SK-N-SH (cell line): ENCODE measurements at regions not wholly inside any gene's neighbourhood (a gene's known extent, or its start where the extent isn't known, plus 50 kb on each side); places are given as distances from the start of the nearest gene placed in this dataset.

ENCODE experiments used
- CTCF ChIA-PET: fragments of 300-600, 350-600 bp; formaldehyde crosslinking; extraction: SDS; loops from one replicate; lab custom pipeline; 2021; lab: Yijun Ruan, JAX
- POLR2A ChIA-PET: fragments of 350-600 bp; sonication (Branson Sonifier 250); formaldehyde crosslinking; extraction: SDS; loops from one replicate; lab custom pipeline; 2020; ENCODE audit warnings: antibody characterized with exemption, inconsistent platforms; lab: Yijun Ruan, JAX
- DNase-seq: peaks from one replicate; pipeline ENCODE4 v3.0.0; 2012
- H2AFZ ChIP-seq: fragments of 200-600 bp; sonication (generic); 2 replicates; pipeline ENCODE4 v1.8.1; 2016; ENCODE audit warnings: antibody characterized with exemption, mild to moderate bottlenecking, low read depth
- H3F3A ChIP-seq: fragments of 200-600 bp; sonication (generic); replicated peaks from 2 replicates; pipeline ENCODE3; 2016; ENCODE audit warnings: antibody characterized with exemption, mild to moderate bottlenecking; ENCODE audit not compliant: insufficient read depth
- H3K27ac ChIP-seq, 2 experiments: fragments of 200-500 bp in 1 of 2; fragments of 200-600 bp in 1 of 2; sonication (Bioruptor generic) in 1 of 2; sonication (generic), shearing (Covaris generic) in 1 of 2; 2 replicates each; pipeline versions ENCODE4 v1.5.1 to v1.6.1; 2014 to 2016; ENCODE audit warnings: low read depth in 2 of 2, inconsistent platforms in 1 of 2, low read length in 1 of 2, mild to moderate bottlenecking in 1 of 2, mixed read lengths in 1 of 2
- H3K27me3 ChIP-seq: fragments of 200-600 bp; sonication (generic), shearing (Covaris generic); 2 replicates; pipeline ENCODE4 v1.6.1; 2016; ENCODE audit warnings: mixed run types; ENCODE audit not compliant: insufficient read depth
- H3K36me3 ChIP-seq, 2 experiments: fragments of 200-500 bp in 1 of 2; fragments of 200-600 bp in 1 of 2; sonication (Bioruptor generic) in 1 of 2; sonication (generic) in 1 of 2; replicated peaks in 1 of 2; 2 replicates each; pipeline versions ENCODE3 to v1.5.1; 2014 to 2016; ENCODE audit warnings: low read length in 1 of 2, mild to moderate bottlenecking in 1 of 2; ENCODE audit not compliant: insufficient read depth in 2 of 2, control insufficient read depth in 1 of 2
- H3K4me1 ChIP-seq, 2 experiments: fragments of 200-500 bp in 1 of 2; fragments of 200-600 bp in 1 of 2; sonication (Bioruptor generic) in 1 of 2; sonication (generic), shearing (Covaris generic) in 1 of 2; 2 replicates each; pipeline versions ENCODE4 v1.5.1 to v1.6.1; 2014 to 2016; ENCODE audit warnings: low read depth in 1 of 2, low read length in 1 of 2, mixed run types in 1 of 2; ENCODE audit not compliant: insufficient read depth in 2 of 2, control insufficient read depth in 1 of 2
- H3K4me2 ChIP-seq: fragments of 200-600 bp; sonication (generic), shearing (Covaris generic); 2 replicates; pipeline ENCODE4 v1.6.1; 2017; ENCODE audit warnings: mixed run types
- H3K4me3 ChIP-seq, 2 experiments: fragments of 200-500 bp in 1 of 2; fragments of 200-600 bp in 1 of 2; sonication (Bioruptor generic) in 1 of 2; sonication (generic), shearing (Covaris generic) in 1 of 2; 2 replicates each; pipeline versions ENCODE4 v1.5.1 to v1.8.1; 2014 to 2016; ENCODE audit warnings: low read depth in 2 of 2, inconsistent platforms in 1 of 2, low read length in 1 of 2, mild to moderate bottlenecking in 1 of 2, mixed read lengths in 1 of 2, moderate library complexity in 1 of 2
- H3K79me2 ChIP-seq: fragments of 200-600 bp; sonication (generic); 2 replicates; pipeline ENCODE4 v1.8.1; 2017; ENCODE audit warnings: mild to moderate bottlenecking; ENCODE audit not compliant: insufficient read depth
- H3K9ac ChIP-seq: fragments of 200-600 bp; sonication (generic); 2 replicates; pipeline ENCODE4 v1.6.1; 2017; ENCODE audit warnings: mixed run types
- H3K9me2 ChIP-seq: fragments of 200-600 bp; sonication (generic); 2 replicates; pipeline ENCODE4 v1.6.1; 2017; ENCODE audit warnings: mixed run types
- H3K9me3 ChIP-seq: fragments of 200-600 bp; sonication (generic); 2 replicates; pipeline ENCODE4 v1.6.1; 2017; ENCODE audit warnings: mixed run types, mild to moderate bottlenecking, moderate library complexity
- H4K20me1 ChIP-seq: fragments of 200-600 bp; sonication (generic); 2 replicates; pipeline ENCODE4 v1.6.1; 2017; ENCODE audit warnings: mild to moderate bottlenecking, mixed run types; ENCODE audit not compliant: insufficient read depth
- CHD2 ChIP-seq: fragments of 150-350 bp; IDR thresholded peaks from 2 replicates; pipeline ENCODE4 v1.6.1; 2018; ENCODE audit warnings: low read length; ENCODE audit not compliant: partially characterized antibody
- EZH2phosphoT487 ChIP-seq: fragments of 200-600 bp; sonication (generic); IDR thresholded peaks from 2 replicates; pipeline ENCODE4 v1.6.1; 2017; ENCODE audit warnings: low read depth, mixed run types, mild to moderate bottlenecking, antibody characterized with exemption, moderate library complexity, borderline replicate concordance
- FOSL2 ChIP-seq: IDR thresholded peaks from 2 replicates; pipeline ENCODE4 v1.4.0; 2012; ENCODE audit warnings: low read depth, mild to moderate bottlenecking, moderate library complexity, borderline replicate concordance
- FOXJ3 ChIP-seq: sonication (generic); formaldehyde crosslinking; IDR thresholded peaks from 2 replicates; pipeline ENCODE4 v1.5.1; 2020; ENCODE audit warnings: mild to moderate bottlenecking, missing genetic modification reagents
- FOXM1 ChIP-seq: IDR thresholded peaks from 2 replicates; pipeline ENCODE4 v1.4.0; 2012; ENCODE audit warnings: low read depth, mild to moderate bottlenecking
- JUND ChIP-seq: IDR thresholded peaks from 2 replicates; pipeline ENCODE4 v1.4.0; 2012
- MAX ChIP-seq: IDR thresholded peaks from 2 replicates; pipeline ENCODE4 v1.4.0; 2012; ENCODE audit warnings: low read depth
- MEF2A ChIP-seq: IDR thresholded peaks from 2 replicates; pipeline ENCODE4 v1.4.0; 2012; ENCODE audit warnings: low read depth, borderline replicate concordance
- MXI1 ChIP-seq: IDR thresholded peaks from 2 replicates; pipeline ENCODE4 v1.6.1; 2012; ENCODE audit warnings: mild to moderate bottlenecking, low read depth, low read length, improper control_type of control experiment
- NFIC ChIP-seq: IDR thresholded peaks from 2 replicates; pipeline ENCODE4 v1.4.0; 2012; ENCODE audit warnings: borderline replicate concordance
- NRF1 ChIP-seq: IDR thresholded peaks from 2 replicates; pipeline ENCODE4 v1.6.1; 2012; ENCODE audit warnings: low read depth, mild to moderate bottlenecking, low read length
- RCOR1 ChIP-seq: fragments of 150-350 bp; IDR thresholded peaks from 2 replicates; pipeline ENCODE4 v1.6.1; 2017; ENCODE audit warnings: antibody characterized with exemption, low read length
- REST ChIP-seq: IDR thresholded peaks from 2 replicates; pipeline ENCODE4 v1.6.1; 2012; ENCODE audit warnings: mild to moderate bottlenecking, low read depth, low read length, moderate library complexity
- RXRA ChIP-seq: IDR thresholded peaks from 2 replicates; pipeline ENCODE4 v1.4.0; 2012; ENCODE audit warnings: low read depth, mild to moderate bottlenecking, borderline replicate concordance
- SIN3A ChIP-seq: IDR thresholded peaks from 2 replicates; pipeline ENCODE4 v1.6.1; 2012; ENCODE audit warnings: low read depth, mild to moderate bottlenecking, low read length, moderate library complexity, borderline replicate concordance
- SMC3 ChIP-seq: IDR thresholded peaks from 2 replicates; pipeline ENCODE4 v1.6.1; 2012; ENCODE audit warnings: low read depth, low read length, improper control_type of control experiment
- TAF1 ChIP-seq: IDR thresholded peaks from 2 replicates; pipeline ENCODE4 v1.6.1; 2012; ENCODE audit warnings: low read depth, mild to moderate bottlenecking, low read length, moderate library complexity, borderline replicate concordance
- TEAD4 ChIP-seq: IDR thresholded peaks from 2 replicates; pipeline ENCODE4 v1.4.0; 2012; ENCODE audit warnings: mild to moderate bottlenecking, borderline replicate concordance; ENCODE audit not compliant: insufficient read depth
- USF1 ChIP-seq: IDR thresholded peaks from 2 replicates; pipeline ENCODE4 v1.4.0; 2012; ENCODE audit warnings: low read depth, borderline replicate concordance
- ZBTB33 ChIP-seq: IDR thresholded peaks from 2 replicates; pipeline ENCODE4 v1.4.0; 2012; ENCODE audit warnings: low read depth, borderline replicate concordance
- whole genome bisulfite sequencing: methylation state at CpG from one replicate; pipeline ENCODE4 v1.1.6; 2017; ENCODE audit warnings: low lambda C conversion rate; 5-methylcytosine and 5-hydroxymethylcytosine counted together

- TF ChIP-seq EZH2phosphoT487 (no peak), NRF1 (no peak), FOXJ3 (CRISPR knock-in tag) (no peak), RCOR1 (no peak), FOSL2 (no peak), FOXM1 (no peak), MXI1 (no peak)
These were observed 1007.6 kb downstream of the ANKRD7 start (continued) for GRCh38 chr7:119232091-119232490.

- Histone ChIP-seq H3K9ac (no peak overlapping the region), H3K36me3 (no peaks in the 10 kb centered on the region), H3K9me3 (no peaks in the 10 kb centered on the region), H3K9me2 (no peaks in the 10 kb centered on the region), H3K4me3 (no peak overlapping the region), H3F3A (no peaks in the 10 kb centered on the region), H3K4me2 (no peak overlapping the region), H2AFZ (peak overlapping the region; percentile 12; the same call in 1 of the 2 replicates), H3K79me2 (no peaks in the 10 kb centered on the region), H4K20me1 (no peaks in the 10 kb centered on the region), H3K27ac (no peak overlapping the region), H3K27me3 (no peaks in the 10 kb centered on the region), H3K4me1 (no peaks in the 10 kb centered on the region)
- DNase-seq, result no peak
- POLR2A ChIA-PET, result no interaction called here
- CTCF ChIA-PET, result no interaction called here
- 15% methylated on average over 1 of the region's 1 CpG for WGBS
- TF ChIP-seq MEF2A, result no peak
- TF ChIP-seq FOSL2, result no peak
These were observed 1008.5 kb downstream of the ANKRD7 start for GRCh38 chr7:119233015-119233414.

- H3K27me3 ChIP-seq, result no peaks in the 10 kb centered on the region; the same call in 1 of the 2 replicates
- H3K9me3 ChIP-seq, result no peaks in the 10 kb centered on the region
- H3K9me2 ChIP-seq, result no peaks in the 10 kb centered on the region
- no peaks in the 10 kb centered on the region for H4K20me1 ChIP-seq
- H3K4me1 ChIP-seq, result no peaks in the 10 kb centered on the region
- no peak overlapping the region for H3K9ac ChIP-seq
- H2AFZ ChIP-seq, result no peak overlapping the region
- no peak for DNase-seq
- POLR2A ChIA-PET, result no interaction called here
- H3K36me3 ChIP-seq, result no peaks in the 10 kb centered on the region
- no peaks in the 10 kb centered on the region for H3K79me2 ChIP-seq
- no peak overlapping the region for H3K4me3 ChIP-seq
- no peak overlapping the region for H3K4me2 ChIP-seq
- H3F3A ChIP-seq, result no peaks in the 10 kb centered on the region
- CTCF ChIA-PET, result no interaction called here
- no peak overlapping the region for H3K27ac ChIP-seq
- TF ChIP-seq USF1 (no peak), NFIC (no peak), RXRA (no peak), ZBTB33 (no peak), SMC3 (no peak), NRF1 (no peak), CHD2 (no peak), MAX (no peak), SIN3A (no peak), JUND (no peak), TEAD4 (no peak), EZH2phosphoT487 (no peak), REST (no peak), TAF1 (no peak)
These were observed 1020.0 kb upstream of the KCND2 start for GRCh38 chr7:119252962-119253361.
